ENCODE measurements at regions not wholly inside any gene's neighbourhood (a gene's known extent, or its start where the extent isn't known, plus 50 kb on each side); places are given as distances from the start of the nearest gene placed in this dataset.

GRCh38 chr5:126366199-126366560, 57.0 kb upstream of the GRAMD2B start (continued):
- TF ChIP-seq SNAPC4 (CRISPR knock-in tag; IDR thresholded peaks at IDR 0.05), result no peak
- no peak for TF ChIP-seq MED8 (CRISPR knock-in tag; IDR thresholded peaks at IDR 0.05; ENCODE audit: insufficient replicate concordance)
- TF ChIP-seq RAD21 (CRISPR knock-in tag; IDR thresholded peaks at IDR 0.05), result no peak
- TF ChIP-seq ARHGAP35 (CRISPR knock-in tag; IDR thresholded peaks at IDR 0.05; ENCODE audit: borderline replicate concordance), result no peak
- TF ChIP-seq MNT (IDR thresholded peaks at IDR 0.05), result peak; percentile 52
- no peak for TF ChIP-seq ZHX1 (CRISPR knock-in tag; IDR thresholded peaks at IDR 0.05; ENCODE audit: low read depth)
- TF ChIP-seq NCOR1 (IDR thresholded peaks at IDR 0.05; ENCODE audit: borderline replicate concordance, low read length), result no peak
- TF ChIP-seq ZNF234 (CRISPR knock-in tag; conservative IDR thresholded peaks at IDR 0.05), result no peak
- TF ChIP-seq UBTF (CRISPR knock-in tag; IDR thresholded peaks at IDR 0.05), result no peak
- no peak for TF ChIP-seq GLMP (CRISPR knock-in tag; IDR thresholded peaks at IDR 0.05; ENCODE audit: borderline replicate concordance)
- TF ChIP-seq PAXIP1 (CRISPR knock-in tag; conservative IDR thresholded peaks at IDR 0.05), result peak; percentile 63; the same call in 1 of the 2 replicates
- no peak for TF ChIP-seq PRPF4 (IDR thresholded peaks at IDR 0.05; ENCODE audit: low read depth, low read length, poor library complexity, severe bottlenecking)

Data from HepG2 (cell line).